NCI-H1105 (cell line): ENCODE measurements at regions not wholly inside any gene's neighbourhood (a gene's known extent, or its start where the extent isn't known, plus 50 kb on each side); places are given as distances from the start of the nearest gene placed in this dataset.

Experiments
- DNase-seq: peaks from one replicate; lab custom pipeline; 2025; lab: John Stamatoyannopoulos, UW

DNA sequence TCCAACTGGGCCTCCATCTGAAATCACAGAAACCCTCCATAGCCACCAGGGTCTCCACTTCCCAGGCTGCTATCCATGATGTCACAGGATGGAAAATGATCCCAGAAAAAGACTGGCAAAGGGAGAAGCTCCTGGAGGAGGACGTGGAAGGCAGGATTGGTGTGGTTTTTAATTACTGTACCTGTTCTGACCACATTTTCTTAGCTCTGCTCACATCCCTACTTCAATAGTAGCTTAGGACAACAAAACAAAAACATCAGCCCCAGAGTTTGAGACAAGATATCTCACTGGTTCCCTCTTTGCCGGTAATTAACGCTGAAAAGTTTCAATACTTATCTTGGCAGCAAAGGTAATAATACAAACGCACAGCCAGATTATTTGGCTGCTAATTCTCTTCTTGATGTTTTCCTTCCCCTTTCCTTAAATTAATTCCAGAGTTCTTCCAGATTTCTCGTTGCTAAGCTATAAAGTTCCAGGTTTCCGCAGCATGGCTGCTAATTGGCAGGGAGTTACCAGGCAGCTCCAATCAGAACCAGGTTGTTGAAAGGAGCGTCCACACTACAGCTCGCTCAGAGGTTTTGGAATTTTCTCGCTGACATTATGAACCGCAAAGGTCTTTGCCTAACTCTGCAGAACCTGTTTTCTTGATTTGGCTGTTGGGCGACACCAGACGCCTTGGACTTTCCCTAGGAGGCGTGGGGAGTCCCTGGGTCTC lies 263.4 kb downstream of the MRTFB start:
- no peak for DNase-seq

DNA sequence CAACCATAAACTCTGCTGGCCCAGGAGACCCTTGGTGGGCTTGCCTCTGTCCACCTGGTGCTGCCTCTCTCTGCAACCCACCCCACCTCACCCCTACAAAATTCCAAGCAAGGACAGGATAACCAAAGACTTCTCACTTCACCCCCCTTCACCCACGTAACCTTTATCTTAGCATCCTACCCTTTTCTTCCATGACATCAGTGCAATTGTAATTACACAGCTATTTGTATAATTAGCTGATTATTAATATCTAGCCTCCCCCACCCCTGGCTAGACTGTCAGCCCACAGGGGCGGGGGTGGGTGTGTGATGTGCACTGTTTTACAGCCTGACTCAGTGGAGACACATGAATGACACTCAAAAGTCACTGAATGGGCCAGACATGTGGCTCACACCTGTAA lies 262.2 kb downstream of the MRTFB start:
- no peak for DNase-seq

DNA sequence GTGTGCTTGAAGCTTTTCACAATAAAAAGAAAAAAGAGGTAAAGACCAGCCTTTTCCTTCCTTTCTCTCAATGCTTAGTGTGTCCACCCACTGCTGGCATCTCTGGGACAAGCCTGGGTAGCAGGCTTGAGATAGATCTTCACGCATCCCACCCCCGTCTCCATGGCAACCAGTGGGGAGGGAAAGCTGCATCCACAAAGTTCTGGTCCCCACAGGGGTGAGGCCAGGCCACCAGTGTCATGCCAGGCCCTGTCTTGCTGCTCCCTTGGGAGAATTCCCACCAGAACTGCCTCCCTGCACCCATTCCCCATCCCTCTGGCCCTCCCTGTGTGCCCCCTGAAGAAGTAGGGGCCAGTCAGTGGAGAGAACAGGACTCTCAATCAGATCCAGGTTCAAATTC lies 259.9 kb downstream of the MRTFB start:
- DNase-seq, result no peak

DNA sequence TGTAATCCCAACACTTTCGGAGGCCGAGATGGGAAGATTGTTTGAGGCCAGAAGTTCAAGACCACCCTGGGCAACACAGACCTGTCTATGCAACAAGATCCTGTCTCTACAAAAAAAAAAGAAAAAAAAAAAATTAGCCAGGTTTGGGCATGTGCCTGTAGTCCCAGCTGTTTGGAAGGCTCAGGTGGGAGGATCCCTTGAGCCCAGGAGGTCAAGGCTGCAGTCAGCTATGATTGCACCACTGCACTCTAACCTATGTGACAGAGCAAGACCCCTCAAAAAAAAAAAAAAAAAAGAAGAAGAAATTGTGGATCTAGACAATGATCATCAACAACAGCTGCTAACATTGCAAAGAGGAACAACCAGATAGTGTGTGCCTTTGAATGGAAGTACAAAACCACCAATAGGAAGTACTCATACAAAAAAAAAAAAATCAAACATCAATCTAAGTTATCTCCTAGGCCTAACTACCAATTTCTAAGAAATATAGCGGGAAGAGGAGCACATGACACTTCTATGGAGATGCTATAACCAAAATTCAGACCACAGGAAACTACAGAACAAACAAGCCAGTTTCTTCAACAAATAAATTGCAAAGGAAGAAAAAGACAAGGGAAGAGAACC lies 258.7 kb downstream of the MRTFB start:
- no peak for DNase-seq

DNA sequence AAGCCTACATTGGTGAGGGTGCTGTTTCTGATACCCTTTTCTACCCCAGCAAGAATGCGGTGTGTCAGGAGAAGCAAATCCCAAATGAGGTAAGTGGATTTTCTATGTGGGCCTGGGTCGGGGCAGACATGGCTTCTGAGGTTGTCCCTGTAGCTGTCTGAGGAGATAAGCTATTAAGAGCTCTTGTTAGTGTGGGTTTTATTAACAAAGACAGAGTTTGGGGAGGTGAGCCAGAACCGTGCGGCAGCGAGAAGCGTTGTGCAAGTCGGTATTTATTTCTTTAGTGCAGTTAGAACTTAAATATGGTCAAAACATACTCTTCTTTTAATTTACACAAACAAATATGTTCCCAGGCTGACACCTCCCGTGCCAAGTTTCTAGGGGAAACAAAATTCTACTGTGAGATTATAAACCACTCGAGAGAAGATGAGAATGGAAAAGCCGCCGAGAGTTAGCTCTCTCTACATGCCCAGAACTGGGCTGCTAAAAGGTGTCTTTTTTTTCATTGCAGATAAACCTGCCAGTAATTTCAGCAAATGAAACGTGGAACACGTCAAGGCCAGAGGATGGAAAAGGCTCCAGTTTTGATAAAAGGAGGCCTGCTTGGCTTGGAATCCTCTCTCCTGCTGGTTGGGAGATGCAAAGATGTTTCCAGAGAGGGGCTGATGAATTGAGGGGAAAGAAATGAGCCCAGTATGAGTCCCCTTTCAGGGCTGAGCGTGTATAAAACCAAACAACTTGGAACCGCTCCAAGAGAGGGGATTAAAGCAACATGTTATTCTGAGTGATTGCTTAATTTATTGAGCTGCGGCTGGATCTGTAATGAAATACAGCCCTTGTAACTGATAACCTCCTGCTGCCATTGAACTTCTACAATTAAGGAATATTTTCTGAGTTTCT lies 254.6 kb downstream of the MRTFB start:
- peak; percentile 76 for DNase-seq

DNA sequence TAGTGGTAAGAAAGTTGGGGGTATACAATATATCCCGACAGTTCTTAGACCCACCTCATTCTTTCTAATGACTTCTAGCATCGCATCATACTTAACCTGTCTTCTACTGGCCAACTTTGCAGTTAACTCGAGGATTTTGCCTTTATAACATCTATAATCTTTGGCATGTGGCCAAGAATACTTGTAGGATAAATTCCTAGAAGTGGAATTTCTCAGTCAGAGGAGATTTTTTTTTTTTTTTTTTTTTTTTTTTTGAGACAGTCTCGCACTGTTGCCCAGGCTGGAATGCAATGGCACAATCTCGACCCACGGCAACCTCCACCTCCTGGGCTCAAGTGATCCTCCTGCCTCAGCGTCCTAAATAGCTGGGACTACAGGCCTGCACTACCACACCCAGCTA lies 253.5 kb downstream of the MRTFB start:
- DNase-seq, result no peak

DNA sequence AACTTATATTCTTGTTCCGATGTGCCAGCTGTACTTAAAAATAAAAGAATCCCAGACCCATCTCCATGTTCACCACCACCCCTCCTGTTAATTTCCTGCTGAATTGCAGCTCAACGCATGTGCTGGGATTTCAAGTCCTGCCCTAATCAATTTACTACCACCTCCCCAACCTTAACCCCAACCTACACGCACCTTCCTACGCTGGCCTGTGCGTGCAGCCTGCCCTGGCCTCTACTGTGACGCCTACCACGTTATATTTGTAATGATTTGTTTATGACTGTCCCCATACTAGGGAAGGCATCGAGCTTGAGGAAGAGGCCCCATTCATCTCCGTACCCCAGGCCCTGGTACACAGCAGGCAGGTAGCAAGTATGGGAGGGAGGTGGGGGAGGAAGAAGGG lies 251.1 kb downstream of the MRTFB start:
- no peak for DNase-seq

DNA sequence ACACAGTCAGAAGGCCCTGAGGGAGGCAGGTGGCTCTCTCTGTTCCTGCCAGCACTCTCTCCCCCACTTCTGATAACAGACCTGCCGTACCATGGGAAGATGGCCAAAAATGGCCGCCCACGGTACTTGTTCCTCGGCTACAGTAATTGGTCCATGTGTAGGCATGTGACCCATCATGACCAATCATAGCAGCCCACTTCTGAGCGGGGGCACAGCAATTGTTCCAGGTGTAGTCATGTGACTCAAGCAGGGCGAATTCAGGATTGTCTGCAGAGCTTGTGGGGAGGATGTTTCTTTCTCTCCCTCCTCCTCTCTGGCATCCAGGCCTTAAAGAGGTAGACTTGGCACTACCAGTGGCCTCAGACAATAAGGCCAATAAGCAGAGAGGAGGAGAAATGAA lies 250.4 kb downstream of the MRTFB start:
- no peak for DNase-seq

DNA sequence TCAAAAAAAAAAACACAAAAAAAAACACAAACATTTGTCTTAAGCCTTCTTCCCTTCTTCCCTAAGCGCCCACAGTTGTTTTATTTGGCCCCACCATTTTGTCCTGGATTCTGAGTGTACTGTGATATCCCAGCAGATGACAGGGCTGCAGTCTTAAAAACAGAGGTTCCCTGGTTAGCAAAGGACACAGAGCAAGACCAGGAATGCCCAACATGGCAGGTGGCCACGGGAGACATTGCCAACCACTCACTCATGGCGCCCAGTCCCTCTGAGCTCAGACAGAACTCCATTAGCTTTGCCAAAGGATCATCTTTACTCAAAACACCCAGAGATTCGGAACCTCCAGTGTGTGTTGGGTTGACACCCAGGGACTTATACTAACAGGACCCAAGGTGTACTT lies 249.3 kb downstream of the MRTFB start:
- no peak for DNase-seq
